IPS-18a (cell line): ENCODE measurements at regions not wholly inside any gene's neighbourhood (a gene's known extent, or its start where the extent isn't known, plus 50 kb on each side); places are given as distances from the start of the nearest gene placed in this dataset.
"Not testable (repeated sequence)": the region's sequence is repeated elsewhere in the genome, so short reads cannot be mapped to it uniquely, and the experiment has no call there.

ENCODE experiments used
- H3K27ac ChIP-seq: one replicate; pipeline ENCODE4 v1.5.1; 2013; ENCODE audit warnings: low read length
- H3K27me3 ChIP-seq: one replicate; pipeline ENCODE4 v1.6.1; 2013; ENCODE audit warnings: mild to moderate bottlenecking, low read length; ENCODE audit not compliant: control insufficient read depth, insufficient read depth
- H3K36me3 ChIP-seq: one replicate; pipeline ENCODE4 v1.6.1; 2013; ENCODE audit warnings: low read depth, low read length; ENCODE audit not compliant: control insufficient read depth
- H3K4me1 ChIP-seq: one replicate; pipeline ENCODE4 v1.6.1; 2013; ENCODE audit warnings: low read depth, low read length; ENCODE audit not compliant: control insufficient read depth
- H3K4me3 ChIP-seq: one replicate; pipeline ENCODE4 v1.5.1; 2013; ENCODE audit warnings: low read length
- H3K9ac ChIP-seq: one replicate; pipeline ENCODE4 v1.6.1; 2013; ENCODE audit warnings: mild to moderate bottlenecking, low read length, moderate library complexity
- H3K9me3 ChIP-seq: one replicate; pipeline ENCODE4 v1.6.1; 2013; ENCODE audit warnings: low read depth, low read length; ENCODE audit not compliant: control insufficient read depth

DNA sequence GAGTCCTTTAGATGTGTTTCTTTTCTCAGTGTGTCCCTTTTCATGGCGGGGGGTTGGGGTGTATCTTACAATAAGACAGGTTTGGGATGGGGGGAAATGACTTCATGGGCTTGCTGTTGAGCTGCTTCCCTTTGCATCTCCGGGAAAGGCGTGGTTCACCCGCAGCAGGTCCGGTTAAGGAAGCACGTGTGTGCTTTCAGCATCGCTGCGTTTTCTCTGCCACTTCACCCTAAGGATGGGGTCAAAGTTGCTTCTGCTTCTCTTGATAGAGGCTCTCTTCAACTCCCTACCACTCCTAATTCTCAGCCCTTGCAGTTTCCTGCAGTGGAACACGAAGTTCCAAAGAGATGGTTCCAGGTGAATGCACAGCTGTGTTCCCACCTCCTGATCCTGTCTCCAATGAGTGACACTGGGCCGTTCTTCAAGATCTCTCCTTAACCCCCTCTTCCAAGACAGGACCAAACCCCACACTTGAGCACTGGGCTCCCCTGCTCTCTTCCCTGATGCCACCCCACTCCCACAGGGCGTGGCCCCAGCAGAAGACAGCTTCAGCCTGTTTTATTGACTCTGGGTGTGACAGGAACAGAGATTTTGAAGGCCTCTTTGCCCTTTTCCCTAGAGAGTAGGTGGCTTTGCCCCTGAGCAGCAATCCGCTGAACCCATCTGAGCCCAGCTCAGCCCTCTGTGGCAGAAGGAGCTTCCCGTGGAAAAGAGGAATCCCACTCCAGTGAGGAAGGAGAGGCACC lies 85.2 kb downstream of the PLEKHG1 start:
- H3K27ac ChIP-seq, result no peak overlapping the region
- no peak overlapping the region for H3K9ac ChIP-seq
- no peak overlapping the region for H3K4me3 ChIP-seq
- no peaks in the 10 kb centered on the region for H3K4me1 ChIP-seq
- H3K9me3 ChIP-seq, result no peaks in the 10 kb centered on the region
- no peaks in the 10 kb centered on the region for H3K36me3 ChIP-seq
- H3K27me3 ChIP-seq, result no peaks in the 10 kb centered on the region

DNA sequence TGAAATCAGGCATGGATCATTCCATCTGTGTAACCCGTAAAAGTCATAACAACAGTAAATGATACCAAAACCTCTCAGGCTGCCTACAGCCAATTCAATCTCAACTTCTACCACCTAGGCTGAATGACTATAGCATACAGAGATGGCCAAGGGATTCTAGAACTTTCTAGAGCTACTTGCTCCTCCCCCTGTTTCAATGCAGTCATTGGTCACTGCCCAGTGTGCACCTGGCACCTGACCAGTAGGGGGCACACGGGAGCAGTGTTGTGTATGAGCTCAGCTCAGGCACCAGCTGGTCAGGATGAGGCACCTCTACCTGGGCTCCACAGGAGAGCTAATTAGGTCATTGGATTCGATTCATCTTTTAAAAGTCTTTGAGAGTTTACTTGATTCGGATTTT lies 86.2 kb downstream of the PLEKHG1 start:
- Histone ChIP-seq H3K36me3 (no peaks in the 10 kb centered on the region), H3K9me3 (no peaks in the 10 kb centered on the region), H3K4me1 (no peaks in the 10 kb centered on the region), H3K27me3 (no peaks in the 10 kb centered on the region), H3K4me3 (no peak overlapping the region), H3K27ac (no peak overlapping the region), H3K9ac (no peak overlapping the region)

DNA sequence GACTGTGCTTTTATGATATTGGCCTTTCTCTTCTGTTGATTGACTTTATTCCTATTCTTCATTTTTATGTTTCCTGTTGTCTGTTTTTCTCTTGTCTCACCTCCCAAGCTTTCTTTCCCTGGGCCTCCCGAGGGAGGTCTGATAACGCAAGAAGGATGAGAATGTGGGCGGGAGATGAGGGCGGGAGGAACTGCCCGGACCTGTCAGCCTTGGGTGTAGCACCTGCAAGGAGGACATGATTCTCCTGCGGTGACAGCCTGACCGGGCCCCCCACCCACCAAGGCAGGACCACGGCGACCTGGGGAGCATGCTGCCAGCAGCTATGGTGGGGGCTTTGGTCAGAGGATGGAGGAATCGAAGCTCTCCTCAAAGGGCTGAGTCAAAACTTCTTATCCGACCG lies 86.9 kb downstream of the PLEKHG1 start:
- Histone ChIP-seq H3K9ac (no peak overlapping the region), H3K4me3 (no peak overlapping the region), H3K27me3 (no peaks in the 10 kb centered on the region), H3K36me3 (no peaks in the 10 kb centered on the region), H3K4me1 (no peaks in the 10 kb centered on the region), H3K27ac (no peak overlapping the region), H3K9me3 (no peaks in the 10 kb centered on the region)

DNA sequence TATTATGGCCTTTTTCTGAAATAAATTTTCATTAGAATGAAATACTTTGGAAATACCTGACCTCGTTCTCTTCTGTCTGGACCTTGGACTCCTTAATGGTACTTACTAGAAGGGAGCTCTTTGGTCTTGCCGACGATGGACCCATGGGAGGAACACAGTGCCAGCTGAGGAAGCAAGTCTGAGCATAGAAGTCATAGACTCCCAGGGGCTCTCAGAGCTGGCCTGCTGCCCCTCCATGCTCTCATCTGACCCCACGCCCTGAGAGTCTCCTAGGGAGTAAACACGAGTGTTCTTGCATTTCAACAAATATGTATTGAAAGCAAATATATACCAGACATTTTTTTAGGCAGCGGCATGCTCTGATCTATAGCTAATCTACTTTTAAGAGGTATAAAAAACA lies 87.8 kb downstream of the PLEKHG1 start:
- no peaks in the 10 kb centered on the region for H3K27me3 ChIP-seq
- no peaks in the 10 kb centered on the region for H3K9me3 ChIP-seq
- no peak overlapping the region for H3K27ac ChIP-seq
- H3K4me1 ChIP-seq, result no peaks in the 10 kb centered on the region
- no peak overlapping the region for H3K9ac ChIP-seq
- H3K36me3 ChIP-seq, result no peaks in the 10 kb centered on the region
- H3K4me3 ChIP-seq, result no peak overlapping the region

DNA sequence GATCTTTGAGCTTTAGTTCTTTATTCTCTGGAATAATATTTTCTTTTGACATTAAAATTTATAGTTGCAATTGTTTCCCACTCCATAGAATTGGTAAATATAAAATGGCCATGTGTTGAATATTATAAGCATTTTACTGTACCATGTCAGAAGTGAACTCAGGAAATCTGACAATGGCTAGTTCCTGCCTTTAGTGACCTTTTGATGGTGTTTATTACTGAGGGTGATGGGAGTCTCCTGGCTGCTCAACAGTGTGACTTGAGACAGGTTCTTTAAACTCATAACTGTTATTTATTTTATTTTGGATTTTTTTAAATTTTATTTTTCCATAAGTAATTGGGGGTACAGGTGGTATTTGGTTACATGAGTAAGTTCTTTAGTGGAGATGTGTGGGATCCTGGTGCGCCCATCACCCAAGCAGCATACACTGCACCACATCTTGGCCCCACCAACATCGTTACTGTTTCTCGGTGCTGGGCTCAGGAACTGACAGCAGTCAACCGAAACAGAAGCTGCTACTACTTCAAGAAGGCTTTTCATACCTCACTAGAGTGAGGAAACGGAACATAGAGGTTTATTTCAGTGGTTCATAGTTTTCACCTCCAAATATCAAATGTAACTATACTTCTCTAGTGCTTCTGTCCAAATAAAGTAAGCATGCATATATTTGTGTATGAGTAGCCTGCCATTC lies 90.4 kb downstream of the PLEKHG1 start:
- H3K4me1 ChIP-seq, result no peaks in the 10 kb centered on the region

DNA sequence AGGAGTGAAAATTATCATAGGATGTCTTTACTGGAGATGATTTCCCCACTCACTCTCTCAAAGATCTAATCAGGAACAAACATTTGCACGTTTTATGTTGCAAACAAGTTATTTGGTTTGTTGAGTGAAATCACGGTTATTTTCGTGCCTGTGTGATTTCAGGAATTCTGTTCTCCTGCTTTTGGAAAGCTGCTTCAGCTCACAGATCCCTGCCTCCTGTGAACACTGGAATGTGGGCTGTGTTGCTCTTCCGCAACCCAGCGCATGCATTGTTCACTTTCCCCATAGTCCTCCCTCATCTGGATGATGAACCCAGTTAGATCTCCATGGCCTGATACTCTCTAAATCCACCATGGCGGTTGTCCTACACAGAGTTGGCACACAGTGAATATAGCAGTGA lies 91.0 kb downstream of the PLEKHG1 start:
- Histone ChIP-seq H3K4me1 (no peaks in the 10 kb centered on the region), H3K4me3 (no peak overlapping the region), H3K9ac (no peak overlapping the region), H3K36me3 (no peaks in the 10 kb centered on the region), H3K27ac (no peak overlapping the region), H3K9me3 (no peaks in the 10 kb centered on the region), H3K27me3 (no peaks in the 10 kb centered on the region)

More for the DNA sequence above, 90.4 kb downstream of the PLEKHG1 start:
- H3K36me3 ChIP-seq, result no peaks in the 10 kb centered on the region
- H3K9me3 ChIP-seq, result no peaks in the 10 kb centered on the region
- H3K9ac ChIP-seq, result no peak overlapping the region
- H3K4me3 ChIP-seq, result no peak overlapping the region
- H3K27ac ChIP-seq, result no peak overlapping the region
- H3K27me3 ChIP-seq, result no peaks in the 10 kb centered on the region

DNA sequence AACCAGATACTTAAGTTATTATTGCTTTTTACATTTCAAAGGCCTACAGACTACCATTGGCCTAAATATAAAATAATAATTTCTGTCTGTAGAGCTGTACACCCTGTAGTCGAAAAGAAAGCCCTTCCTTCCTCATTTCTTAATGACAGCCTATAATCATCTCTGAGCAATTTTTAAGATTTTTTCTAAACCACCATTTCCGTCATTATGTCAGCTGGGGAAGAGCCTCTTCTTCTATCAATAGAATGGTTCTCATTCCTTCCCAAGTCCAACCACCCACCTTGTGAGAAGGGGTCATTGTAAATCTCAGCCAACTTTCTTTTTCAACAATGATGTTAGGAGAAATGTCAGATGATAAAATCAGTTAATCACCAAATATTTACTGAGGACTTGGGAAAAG lies 91.8 kb downstream of the PLEKHG1 start:
- no peak overlapping the region for H3K27ac ChIP-seq

DNA sequence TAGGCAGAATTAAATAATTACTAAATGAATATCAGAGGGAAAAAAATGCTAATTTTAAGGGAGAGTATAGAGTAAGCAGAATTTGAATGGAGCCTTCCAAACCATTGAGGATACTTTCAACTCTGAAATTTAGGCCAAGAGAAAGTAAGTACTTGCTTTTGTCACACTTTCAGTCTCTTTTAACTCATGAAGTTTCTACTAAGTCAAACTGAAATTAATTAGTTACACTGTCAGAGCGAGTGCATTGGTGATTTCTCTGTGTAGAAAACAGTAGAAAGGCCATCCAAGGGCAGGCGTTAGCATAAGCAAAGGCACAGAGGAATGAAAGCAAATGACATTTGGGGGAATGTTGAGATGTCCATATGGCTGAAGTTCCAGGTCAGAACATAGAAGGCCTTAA lies 92.9 kb downstream of the PLEKHG1 start:
- Histone ChIP-seq H3K36me3 (no peaks in the 10 kb centered on the region), H3K27me3 (no peaks in the 10 kb centered on the region), H3K27ac (no peak overlapping the region)

More for the DNA sequence above, 91.8 kb downstream of the PLEKHG1 start:
- Histone ChIP-seq H3K4me3 (no peak overlapping the region), H3K27me3 (no peaks in the 10 kb centered on the region), H3K36me3 (no peaks in the 10 kb centered on the region), H3K4me1 (no peaks in the 10 kb centered on the region), H3K9ac (no peak overlapping the region), H3K9me3 (no peaks in the 10 kb centered on the region)

DNA sequence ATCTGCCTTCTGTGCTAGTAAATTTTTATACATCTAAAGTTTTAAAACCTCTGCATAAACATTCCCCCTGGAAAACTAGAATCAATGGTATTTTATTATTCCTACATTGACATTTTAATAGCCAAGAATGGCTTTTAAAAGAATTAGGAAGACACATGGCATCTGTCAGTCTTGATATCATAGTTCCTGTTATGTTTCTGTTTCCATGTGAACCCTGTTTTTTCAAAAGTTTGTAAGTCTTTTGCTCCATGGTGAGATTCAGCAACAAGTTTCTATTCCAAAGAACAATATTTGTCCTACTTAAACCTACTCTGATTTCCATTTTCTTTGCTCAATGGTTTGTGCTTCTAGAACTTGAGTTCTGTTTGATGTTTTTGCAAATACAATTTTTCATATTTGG lies 95.2 kb downstream of the PLEKHG1 start:
- Histone ChIP-seq H3K9ac (no peak overlapping the region), H3K9me3 (no peaks in the 10 kb centered on the region), H3K27me3 (no peaks in the 10 kb centered on the region), H3K27ac (no peak overlapping the region), H3K36me3 (no peaks in the 10 kb centered on the region), H3K4me3 (no peak overlapping the region), H3K4me1 (no peaks in the 10 kb centered on the region)

More for the DNA sequence above, 92.9 kb downstream of the PLEKHG1 start:
- Histone ChIP-seq H3K4me1 (no peaks in the 10 kb centered on the region), H3K4me3 (no peak overlapping the region), H3K9ac (no peak overlapping the region), H3K9me3 (no peaks in the 10 kb centered on the region)

DNA sequence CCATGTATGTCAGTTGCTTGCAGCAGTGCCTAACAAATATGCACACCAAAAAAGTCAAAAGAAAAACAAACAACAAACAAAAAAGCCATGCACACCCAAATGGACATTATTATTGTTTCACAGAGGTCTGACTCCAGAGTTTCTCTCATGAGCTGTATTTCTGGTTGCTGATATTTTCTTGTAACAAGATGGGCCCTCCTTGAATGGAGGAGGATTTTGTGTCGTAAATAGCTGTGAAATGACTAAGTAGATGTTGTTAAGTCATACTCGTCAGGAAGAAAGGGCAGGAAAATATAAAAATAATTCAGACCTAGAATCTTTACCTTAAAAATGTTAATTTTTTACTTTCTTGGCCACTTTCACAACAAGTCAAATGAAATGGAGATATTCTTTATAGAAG lies 96.0 kb downstream of the PLEKHG1 start:
- Histone ChIP-seq H3K4me3 (no peak overlapping the region), H3K4me1 (no peaks in the 10 kb centered on the region), H3K9me3 (no peaks in the 10 kb centered on the region), H3K36me3 (no peaks in the 10 kb centered on the region), H3K27me3 (no peaks in the 10 kb centered on the region), H3K27ac (no peak overlapping the region), H3K9ac (no peak overlapping the region)

DNA sequence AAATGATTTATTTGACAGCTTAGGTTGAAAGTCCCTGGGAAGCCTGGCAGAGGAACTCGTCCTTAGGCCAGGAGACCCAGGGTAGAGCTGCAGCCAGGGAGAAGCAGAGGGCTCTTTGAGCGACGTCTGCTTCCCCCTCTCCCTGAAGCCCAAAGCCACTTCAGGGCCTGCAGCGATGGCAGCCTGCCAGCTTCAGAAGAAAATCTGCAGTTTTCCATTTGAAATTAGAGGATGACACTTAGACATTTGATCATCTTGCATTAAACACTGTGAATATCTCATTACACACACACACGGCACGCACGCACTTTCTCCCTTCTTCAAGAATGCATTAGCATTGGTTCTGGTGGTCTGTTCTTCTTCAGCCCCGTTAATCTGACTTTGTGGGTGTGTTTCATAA lies 96.5 kb downstream of the PLEKHG1 start:
- no peak overlapping the region for H3K27ac ChIP-seq
- H3K9me3 ChIP-seq, result no peaks in the 10 kb centered on the region
- H3K36me3 ChIP-seq, result no peaks in the 10 kb centered on the region
- H3K9ac ChIP-seq, result no peak overlapping the region
- no peak overlapping the region for H3K4me3 ChIP-seq
- no peaks in the 10 kb centered on the region for H3K4me1 ChIP-seq
- H3K27me3 ChIP-seq, result no peaks in the 10 kb centered on the region

DNA sequence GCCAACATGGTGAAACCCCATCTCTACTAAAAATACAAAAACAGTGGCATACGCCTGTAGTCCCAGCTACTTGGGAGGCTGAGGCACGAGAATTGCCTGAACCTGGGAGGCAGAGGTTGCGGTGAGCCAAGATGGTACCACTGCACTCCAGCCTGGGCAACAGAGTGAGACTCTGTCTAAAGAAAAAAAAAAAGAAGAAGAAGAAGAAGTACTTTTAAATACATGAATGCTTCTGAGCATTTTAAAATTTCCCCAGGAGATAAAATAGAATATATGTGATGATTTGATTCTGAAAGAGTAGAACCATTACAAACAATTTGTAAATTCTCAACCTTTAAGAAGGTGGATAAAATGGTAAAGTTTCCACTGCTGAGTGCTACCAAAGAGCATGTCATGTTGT lies 97.2 kb downstream of the PLEKHG1 start:
- not testable (repeated sequence) for H3K4me3 ChIP-seq, H3K9me3 ChIP-seq, H3K27me3 ChIP-seq, H3K27ac ChIP-seq, H3K9ac ChIP-seq, H3K36me3 ChIP-seq, H3K4me1 ChIP-seq
